ENCODE measurements at regions not wholly inside any gene's neighbourhood (a gene's known extent, or its start where the extent isn't known, plus 50 kb on each side); places are given as distances from the start of the nearest gene placed in this dataset.

DNA sequence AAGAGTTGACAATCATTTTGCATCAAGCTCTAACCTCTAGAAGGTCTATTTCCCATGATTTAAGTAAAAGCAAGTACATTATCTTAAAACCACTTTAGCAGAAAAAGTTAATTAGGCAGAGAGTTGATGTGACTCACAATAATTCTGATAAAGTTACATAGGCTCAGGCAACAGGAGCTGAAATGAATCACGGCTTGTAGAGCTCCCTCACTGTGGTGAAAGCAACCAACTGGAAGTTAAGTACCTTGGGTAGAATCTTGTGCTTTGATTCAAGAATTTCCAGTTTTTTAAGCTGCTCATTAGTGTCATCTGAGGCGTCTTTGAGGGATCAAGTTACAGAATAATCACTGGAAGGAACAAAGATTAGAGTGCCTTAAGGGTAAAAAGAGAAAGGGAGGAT, 68.9 kb upstream of the NFE2L3 start:
- TF ChIP-seq, protein P1, sequence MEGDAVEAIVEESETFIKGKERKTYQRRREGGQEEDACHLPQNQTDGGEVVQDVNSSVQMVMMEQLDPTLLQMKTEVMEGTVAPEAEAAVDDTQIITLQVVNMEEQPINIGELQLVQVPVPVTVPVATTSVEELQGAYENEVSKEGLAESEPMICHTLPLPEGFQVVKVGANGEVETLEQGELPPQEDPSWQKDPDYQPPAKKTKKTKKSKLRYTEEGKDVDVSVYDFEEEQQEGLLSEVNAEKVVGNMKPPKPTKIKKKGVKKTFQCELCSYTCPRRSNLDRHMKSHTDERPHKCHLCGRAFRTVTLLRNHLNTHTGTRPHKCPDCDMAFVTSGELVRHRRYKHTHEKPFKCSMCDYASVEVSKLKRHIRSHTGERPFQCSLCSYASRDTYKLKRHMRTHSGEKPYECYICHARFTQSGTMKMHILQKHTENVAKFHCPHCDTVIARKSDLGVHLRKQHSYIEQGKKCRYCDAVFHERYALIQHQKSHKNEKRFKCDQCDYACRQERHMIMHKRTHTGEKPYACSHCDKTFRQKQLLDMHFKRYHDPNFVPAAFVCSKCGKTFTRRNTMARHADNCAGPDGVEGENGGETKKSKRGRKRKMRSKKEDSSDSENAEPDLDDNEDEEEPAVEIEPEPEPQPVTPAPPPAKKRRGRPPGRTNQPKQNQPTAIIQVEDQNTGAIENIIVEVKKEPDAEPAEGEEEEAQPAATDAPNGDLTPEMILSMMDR (conservative IDR thresholded peaks at IDR 0.05 in 1 of 2, IDR thresholded peaks at IDR 0.05 in 1 of 2; ENCODE audit: extremely low read depth in 1 of 2, insufficient read depth in 1 of 2, low read depth in 1 of 2, low read length in 2 of 2) = no peak
- no peak for TF ChIP-seq EZH2 (IDR thresholded peaks at IDR 0.05; ENCODE audit: borderline replicate concordance, low read length)
